A204.1 (cell line): ENCODE measurements at regions not wholly inside any gene's neighbourhood (a gene's known extent, or its start where the extent isn't known, plus 50 kb on each side); places are given as distances from the start of the nearest gene placed in this dataset.
A peak's percentile ranks its signal among the peaks of the same experiment; 100 is the strongest.

Source experiments
- FAIRE-seq: peaks from 2 replicates; lab custom pipeline; 2012; peaks lifted over from hg19 to GRCh38; lab: Jason Lieb, UNC

GRCh38 chr18:77658751-77659448 is 409.3 kb downstream of the GALR1 start:
- FAIRE-seq: no peak

GRCh38 chr18:77666613-77667012 is 417.0 kb downstream of the GALR1 start:
- no peak for FAIRE-seq

GRCh38 chr18:77668219-77668618 is 418.6 kb downstream of the GALR1 start:
- no peak for FAIRE-seq

DNA sequence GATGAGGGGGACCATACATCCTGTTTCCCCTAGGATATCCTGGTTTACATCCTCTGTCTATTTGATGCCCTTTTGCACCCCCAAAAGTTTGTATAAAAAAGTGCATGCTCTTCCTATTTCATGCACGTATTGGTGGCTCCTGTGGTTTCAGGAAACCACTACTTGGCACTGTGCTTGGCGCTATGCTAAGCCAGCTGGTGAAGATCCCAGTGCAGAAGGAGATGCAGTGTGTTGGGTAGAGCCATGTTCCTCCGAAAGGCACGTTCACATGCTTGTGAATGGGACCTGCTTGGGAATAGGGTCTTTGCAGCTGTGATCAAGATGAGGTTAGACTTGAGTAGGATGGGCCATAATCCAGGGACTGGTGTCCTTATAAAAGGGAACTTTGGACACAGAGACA is 419.7 kb downstream of the GALR1 start:
- FAIRE-seq: no peak

DNA sequence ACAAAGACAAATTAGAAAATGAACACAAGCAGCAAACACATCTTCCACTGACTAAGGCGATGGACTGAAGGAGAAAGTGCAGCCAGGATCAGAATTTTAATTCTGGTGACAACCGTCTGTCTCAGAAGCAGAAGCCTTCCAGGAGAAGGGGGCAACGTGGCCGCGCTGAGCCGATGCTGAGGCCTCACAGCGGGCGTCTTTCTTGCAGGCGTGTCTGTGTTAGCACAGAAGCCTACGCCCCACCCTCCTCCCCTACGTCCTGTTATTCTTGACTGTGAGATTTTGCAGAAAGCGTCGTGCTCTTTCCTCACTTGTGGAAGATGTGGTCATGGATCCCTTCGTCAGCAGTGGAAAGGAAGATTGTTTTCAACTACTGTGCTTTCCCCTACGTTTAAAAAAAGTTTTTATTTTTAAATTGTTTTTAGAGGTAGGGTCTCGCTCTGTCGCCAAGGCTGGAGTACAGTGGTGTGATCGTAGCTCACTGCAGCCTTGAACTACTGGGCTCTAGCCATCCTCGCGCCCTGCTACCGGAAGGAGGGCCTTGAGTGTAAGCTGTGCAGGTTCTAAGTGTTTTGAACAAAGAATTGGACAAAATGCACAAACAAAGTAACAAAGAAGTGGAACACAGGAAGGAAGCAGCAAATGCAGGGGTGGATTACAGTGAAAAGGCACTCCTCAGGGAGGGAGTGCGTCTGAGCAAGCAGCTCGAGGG is 422.0 kb downstream of the GALR1 start:
- no peak for FAIRE-seq

GRCh38 chr18:77676910-77677309 is 427.3 kb downstream of the GALR1 start:
- no peak for FAIRE-seq

DNA sequence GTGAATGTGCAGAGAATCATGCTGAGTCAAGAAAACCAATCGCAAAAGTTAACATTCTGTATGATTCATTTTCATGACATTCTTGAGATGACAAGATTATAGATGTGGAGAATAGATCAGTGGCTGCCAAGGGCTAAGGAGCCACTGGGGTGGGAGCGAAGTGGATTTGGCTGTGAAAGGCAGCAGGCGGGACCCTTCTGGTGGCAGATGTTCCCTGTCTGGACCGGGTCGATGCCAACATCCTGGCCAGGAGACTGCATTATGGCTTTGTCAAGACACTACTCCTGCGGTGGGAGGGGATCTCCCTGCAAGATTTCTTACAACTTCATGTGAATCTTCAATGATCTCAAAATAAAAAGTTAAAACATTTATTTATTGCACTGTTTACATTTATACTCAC is 427.9 kb downstream of the GALR1 start:
- no peak for FAIRE-seq

- no peak for FAIRE-seq
Measured at GRCh38 chr18:77679869-77680268, 430.2 kb downstream of the GALR1 start.

DNA sequence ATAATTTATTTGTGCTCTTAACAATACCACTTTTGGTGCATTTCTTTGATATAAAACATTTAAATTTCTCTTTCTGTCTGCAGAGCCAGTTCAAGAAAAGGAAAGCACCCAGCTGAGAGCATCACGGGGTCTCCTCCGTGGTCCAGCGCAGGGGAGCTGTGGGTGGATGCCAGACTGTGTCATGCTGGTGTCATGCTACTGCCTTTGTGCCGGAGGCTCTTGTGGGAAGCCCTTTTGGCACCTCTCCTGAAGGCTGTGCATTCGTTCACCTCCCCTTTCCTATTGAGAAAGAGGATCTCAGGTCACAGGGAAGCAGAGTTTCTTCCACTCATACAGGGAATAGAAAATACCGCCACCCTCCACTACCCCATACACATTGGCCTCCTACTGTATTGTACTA is 450.4 kb downstream of the GALR1 start:
- FAIRE-seq: no peak

GRCh38 chr18:77701977-77702376 is 452.3 kb downstream of the GALR1 start:
- no peak for FAIRE-seq

GRCh38 chr18:77702686-77703085 is 453.0 kb downstream of the GALR1 start:
- FAIRE-seq: peak; percentile 89

DNA sequence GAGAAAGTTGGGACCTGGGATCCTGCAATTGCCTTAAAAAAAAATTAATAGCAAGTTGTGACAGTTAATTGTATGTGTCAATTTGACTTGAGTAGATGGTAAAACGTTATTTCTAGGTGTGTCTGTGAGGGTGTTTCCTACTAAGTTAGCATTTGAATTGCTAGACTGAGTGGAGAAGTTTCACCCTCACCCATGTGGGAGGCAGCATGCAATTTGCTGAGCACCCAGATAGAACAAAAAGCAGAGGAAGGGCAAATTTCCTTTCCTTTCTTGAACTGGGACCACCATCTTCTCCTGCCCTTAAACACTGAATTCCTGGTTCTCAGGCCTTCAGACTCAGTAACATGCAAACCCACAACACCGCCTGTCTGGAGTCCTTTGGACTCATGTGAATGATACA is 455.7 kb downstream of the GALR1 start:
- no peak for FAIRE-seq

DNA sequence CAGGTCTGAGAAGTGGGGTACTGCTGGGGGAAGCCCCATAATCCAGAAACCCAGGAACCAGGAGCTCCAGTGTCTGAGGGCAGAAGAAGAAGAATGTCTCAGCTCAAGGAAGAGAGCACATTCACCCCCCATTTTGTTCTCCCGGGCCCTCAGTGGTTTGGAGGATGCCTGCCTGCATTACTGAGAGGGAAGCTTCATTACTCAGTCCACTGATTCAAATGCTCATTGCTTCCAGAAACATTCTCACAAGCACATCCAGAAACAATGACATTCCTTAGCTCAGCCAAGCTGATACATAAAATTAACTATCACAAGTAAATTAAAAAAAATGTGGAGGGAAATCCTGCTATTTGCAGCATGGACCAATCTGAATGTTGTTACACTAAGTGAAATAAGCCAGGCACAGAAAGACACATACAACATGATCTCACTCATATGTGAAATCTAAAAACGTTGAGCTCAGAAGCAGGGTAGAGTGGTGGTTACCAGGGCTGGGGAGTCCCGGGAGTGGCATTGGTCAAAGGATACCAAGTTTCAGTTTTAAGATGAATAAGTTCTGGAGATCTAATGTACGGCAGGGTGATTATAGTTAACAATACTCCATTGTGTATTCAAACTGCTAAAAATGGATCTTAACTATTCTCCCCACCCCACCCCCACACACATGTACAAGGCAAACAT is 459.3 kb downstream of the GALR1 start:
- FAIRE-seq: no peak

DNA sequence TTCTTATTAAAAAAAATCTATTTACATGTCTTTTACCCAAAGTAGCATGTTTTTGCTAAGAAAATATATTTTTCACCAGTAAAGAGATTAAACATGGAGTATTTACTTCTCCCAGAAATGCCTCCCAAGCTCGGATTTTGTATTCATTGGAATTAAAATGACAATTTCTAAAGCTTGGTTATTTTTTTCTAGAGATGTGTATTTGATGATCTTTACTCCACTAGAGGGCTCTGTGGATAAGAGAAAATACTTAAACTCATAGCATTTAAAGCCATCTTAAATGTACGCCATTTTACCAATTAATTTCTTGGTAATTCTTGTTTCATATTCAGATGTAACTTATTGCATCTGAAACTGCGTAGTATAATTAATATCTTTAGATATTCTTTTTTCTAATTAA is 461.4 kb downstream of the GALR1 start:
- peak; percentile 92 for FAIRE-seq

GRCh38 chr18:77714716-77715115 is 465.1 kb downstream of the GALR1 start:
- no peak for FAIRE-seq

GRCh38 chr18:77716282-77716681 is 466.6 kb downstream of the GALR1 start:
- no peak for FAIRE-seq

- no peak for FAIRE-seq
Measured at GRCh38 chr18:77733292-77733903, 483.8 kb downstream of the GALR1 start.

DNA sequence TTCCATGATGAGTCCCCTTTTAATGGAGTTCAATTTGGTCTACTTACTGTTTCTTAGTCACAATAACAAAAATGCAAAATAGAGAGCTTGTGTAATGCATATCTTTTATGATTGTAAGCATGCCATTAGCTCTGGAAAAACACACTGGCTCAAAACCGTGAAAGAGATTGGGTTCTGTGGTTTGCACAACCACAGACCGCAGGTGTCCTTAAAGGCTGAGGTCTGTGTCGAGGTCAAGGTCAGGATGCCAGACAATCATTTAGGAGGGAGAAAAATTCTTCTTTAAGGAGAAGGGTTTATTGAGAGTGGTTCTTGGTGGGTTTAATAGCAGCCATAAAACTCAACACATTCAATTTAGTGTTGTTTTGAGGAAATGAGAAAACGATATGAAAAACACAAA is 487.2 kb downstream of the GALR1 start:
- FAIRE-seq: no peak

- no peak for FAIRE-seq
Measured at GRCh38 chr18:77737405-77737804, 487.8 kb downstream of the GALR1 start.

DNA sequence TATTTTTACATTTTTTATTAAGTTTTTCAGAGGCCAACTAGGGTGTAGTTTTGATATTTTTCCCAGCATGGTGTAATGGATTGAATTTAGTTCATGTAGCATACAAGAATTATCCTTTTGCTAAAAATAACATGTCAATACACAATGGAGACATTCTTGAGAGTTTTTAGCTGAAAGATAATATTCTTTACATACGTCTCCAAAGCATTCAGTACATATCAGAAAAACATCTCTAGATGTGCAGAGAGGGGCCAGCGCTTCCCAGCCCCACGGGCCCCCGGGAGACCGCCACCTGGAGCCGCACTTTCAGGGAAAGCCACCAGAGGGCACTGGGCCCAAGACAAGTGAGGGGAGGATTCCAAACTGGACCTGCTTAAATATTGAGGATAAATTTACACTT is 499.4 kb downstream of the GALR1 start:
- no peak for FAIRE-seq

- no peak for FAIRE-seq
Measured at GRCh38 chr18:77750006-77750405, 500.4 kb downstream of the GALR1 start.

- FAIRE-seq: no peak
Measured at GRCh38 chr18:77754475-77755044, 504.9 kb downstream of the GALR1 start.

GRCh38 chr18:77755187-77755586 is 505.5 kb downstream of the GALR1 start:
- no peak for FAIRE-seq
